Activated T-helper 2 cell treated with anti-CD3 and anti-CD28 coated beads, Interferon-gamma antibody, Interleukin-2, Interleukin-4, amounts not matched to agents 10 μg/mL and 5 μg/mL and 100 μg/mL, durations not matched to agents 14 hours and 24 hours and 36 hours (primary cell): ENCODE measurements at regions not wholly inside any gene's neighbourhood (a gene's known extent, or its start where the extent isn't known, plus 50 kb on each side); places are given as distances from the start of the nearest gene placed in this dataset.
"Not testable (repeated sequence)": the region's sequence is repeated elsewhere in the genome, so short reads cannot be mapped to it uniquely, and the experiment has no call there.

Source experiments
- DNase-seq: peaks from one replicate; pipeline ENCODE4 v3.0.0; 2021; ENCODE audit warnings: low spot score
- H3K27ac Mint-ChIP-seq: one replicate; pipeline ENCODE4 v1.8.0; 2021; ENCODE audit warnings: mixed read lengths
- H3K27me3 Mint-ChIP-seq: one replicate; pipeline ENCODE4 v1.8.0; 2021; ENCODE audit warnings: low read depth, mixed read lengths
- H3K36me3 Mint-ChIP-seq: one replicate; pipeline ENCODE4 v1.8.0; 2021; ENCODE audit warnings: low read depth, mixed read lengths
- H3K4me1 Mint-ChIP-seq: one replicate; pipeline ENCODE4 v1.8.0; 2021; ENCODE audit warnings: low read depth, mixed read lengths
- H3K4me3 Mint-ChIP-seq: one replicate; pipeline ENCODE4 v1.8.0; 2021; ENCODE audit warnings: low read depth, mild to moderate bottlenecking, moderate library complexity, mixed read lengths
- H3K9me3 Mint-ChIP-seq: one replicate; pipeline ENCODE4 v1.8.0; 2021; ENCODE audit warnings: mixed read lengths
- intact Hi-C: fragments of 100-400 bp; cut with micrococcal nuclease; formaldehyde crosslinking; loops from one replicate; pipeline ENCODE4 v1.15.1; 2023

DNA sequence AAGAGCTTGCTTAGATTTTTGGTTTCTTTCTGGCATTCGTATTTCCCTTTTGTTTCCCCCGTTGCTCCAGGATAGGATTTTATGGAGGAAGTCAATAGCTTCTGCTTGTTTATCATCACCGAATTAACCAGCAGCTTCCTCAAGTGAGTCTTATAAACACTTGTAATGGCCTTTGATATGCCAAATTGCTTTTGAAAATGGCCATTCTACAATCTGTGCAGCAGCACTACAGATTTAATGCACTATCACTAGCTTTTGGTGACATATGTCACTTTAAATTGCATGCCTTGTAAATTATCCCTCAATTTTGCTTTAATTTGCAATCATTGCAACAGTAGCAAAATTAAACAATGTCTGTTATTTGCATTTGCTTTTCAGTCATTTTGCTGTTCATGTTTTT lies 774.7 kb downstream of the METTL4 start:
- H3K27me3 Mint-ChIP-seq, result no peaks in the 10 kb centered on the region
- H3K9me3 Mint-ChIP-seq, result peaks cover 4% of the 10 kb centered on the region
- H3K4me1 Mint-ChIP-seq, result no peaks in the 10 kb centered on the region
- no peak for DNase-seq
- H3K27ac Mint-ChIP-seq, result no peak overlapping the region
- no peak overlapping the region for H3K4me3 Mint-ChIP-seq
- H3K36me3 Mint-ChIP-seq, result no peaks in the 10 kb centered on the region
- intact Hi-C loops, result no loop called here

DNA sequence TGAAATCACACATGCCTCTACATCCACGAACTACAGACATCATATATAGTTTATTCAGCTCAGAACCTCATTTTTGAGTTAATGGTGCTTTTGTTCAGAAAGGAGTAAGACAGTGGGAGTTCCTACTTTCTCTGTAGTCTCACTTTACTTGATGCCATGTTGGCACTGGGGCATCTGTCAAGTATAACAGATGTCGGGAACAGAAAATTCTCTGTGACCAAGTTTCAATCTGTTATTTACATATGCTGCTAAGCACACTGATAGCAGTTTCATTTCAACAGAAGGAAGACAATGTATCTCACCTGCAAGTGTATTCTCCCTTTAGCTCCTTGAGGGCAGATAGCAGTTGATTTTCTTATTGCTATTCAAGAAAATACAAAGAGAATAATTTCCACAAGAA lies 774.1 kb downstream of the METTL4 start:
- intact Hi-C loops, result no loop called here
- no peaks in the 10 kb centered on the region for H3K36me3 Mint-ChIP-seq
- H3K4me3 Mint-ChIP-seq, result no peak overlapping the region
- H3K27me3 Mint-ChIP-seq, result no peaks in the 10 kb centered on the region
- no peak overlapping the region for H3K27ac Mint-ChIP-seq
- H3K9me3 Mint-ChIP-seq, result peaks cover 4% of the 10 kb centered on the region
- H3K4me1 Mint-ChIP-seq, result no peaks in the 10 kb centered on the region
- DNase-seq, result no peak

GRCh38 chr18:1805521-1805920 lies 765.8 kb downstream of the METTL4 start:
- Mint-ChIP-seq H3K4me1 (no peaks in the 10 kb centered on the region), H3K27me3 (no peaks in the 10 kb centered on the region), H3K9me3 (no peaks in the 10 kb centered on the region), H3K27ac (no peak overlapping the region), H3K36me3 (no peaks in the 10 kb centered on the region), H3K4me3 (no peak overlapping the region)
- no peak for DNase-seq
- intact Hi-C loops, result no loop called here

DNA sequence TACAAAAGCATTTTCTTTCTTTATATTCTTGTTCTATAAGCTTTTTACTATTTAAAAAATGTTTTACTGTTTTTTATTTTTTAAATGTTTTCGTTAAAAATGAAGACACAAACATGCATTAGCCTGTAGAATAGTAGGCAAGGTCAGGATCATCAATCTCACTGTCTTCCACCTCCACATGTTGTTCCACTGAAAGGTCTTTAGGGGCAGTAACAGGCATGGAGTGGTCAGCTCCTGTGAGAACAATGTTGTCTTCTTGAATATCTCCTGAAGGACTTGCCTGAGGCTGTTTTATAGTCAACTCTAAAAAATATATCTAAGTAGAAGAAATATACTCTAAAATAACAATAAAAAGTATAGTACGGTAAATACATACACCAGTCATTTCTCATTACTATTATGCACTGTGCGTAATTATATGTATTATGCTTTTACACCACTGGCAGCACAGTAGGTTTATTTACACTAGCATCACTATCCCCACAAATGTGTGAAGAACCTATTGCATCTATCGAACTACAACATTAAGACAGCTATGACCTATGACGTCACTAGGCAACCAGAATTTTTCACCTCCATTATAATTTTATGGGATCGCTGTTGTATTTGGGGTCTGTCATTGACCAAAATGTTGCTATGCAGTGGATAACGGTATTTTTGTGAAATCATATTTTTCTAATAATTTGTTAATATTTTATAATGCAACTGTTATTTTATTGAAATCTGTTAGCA lies 764.3 kb downstream of the METTL4 start:
- H3K4me3 Mint-ChIP-seq, result no peak overlapping the region

GRCh38 chr18:1811282-1811681 lies 760.0 kb downstream of the METTL4 start:
- intact Hi-C loops, result no loop called here
- Mint-ChIP-seq H3K36me3 (no peaks in the 10 kb centered on the region), H3K4me1 (no peaks in the 10 kb centered on the region), H3K4me3 (no peak overlapping the region), H3K27ac (no peak overlapping the region), H3K9me3 (peaks cover 8% of the 10 kb centered on the region), H3K27me3 (no peaks in the 10 kb centered on the region)
- no peak for DNase-seq

More for the DNA sequence above, 764.3 kb downstream of the METTL4 start:
- peaks cover 8% of the 10 kb centered on the region for H3K9me3 Mint-ChIP-seq
- no peaks in the 10 kb centered on the region for H3K27me3 Mint-ChIP-seq
- DNase-seq, result no peak
- H3K27ac Mint-ChIP-seq, result no peak overlapping the region
- no peaks in the 10 kb centered on the region for H3K36me3 Mint-ChIP-seq
- H3K4me1 Mint-ChIP-seq, result no peaks in the 10 kb centered on the region
- intact Hi-C loops, result no loop called here

DNA sequence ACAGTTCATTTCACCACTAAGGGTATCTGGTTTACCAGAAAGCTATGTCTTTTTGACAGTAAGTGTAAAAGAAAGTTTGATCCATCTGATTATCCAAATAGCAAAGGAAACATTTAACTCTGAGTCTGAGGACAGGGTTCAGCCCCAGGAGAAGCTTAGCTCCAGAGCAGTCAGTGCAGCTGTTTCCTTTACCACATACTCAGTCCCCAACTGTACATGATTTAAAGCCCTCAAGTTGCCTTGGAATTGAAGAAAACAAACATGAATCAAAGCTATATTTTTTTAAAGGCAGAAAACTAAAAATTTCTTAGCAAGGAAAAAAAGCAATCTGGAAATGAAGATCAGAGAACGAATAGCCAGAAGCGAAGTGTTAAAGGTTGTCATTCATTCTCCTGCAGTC lies 746.0 kb downstream of the METTL4 start:
- Mint-ChIP-seq H3K36me3 (no peaks in the 10 kb centered on the region), H3K4me3 (no peak overlapping the region), H3K27me3 (no peaks in the 10 kb centered on the region), H3K4me1 (no peaks in the 10 kb centered on the region), H3K9me3 (peaks cover 3% of the 10 kb centered on the region), H3K27ac (no peak overlapping the region)
- intact Hi-C loops, result loop anchor here (10.0 kb wide), 1 partner anchor 60 kb away; no protein-coding TSS in a partner anchor
- no peak for DNase-seq

- H3K9me3 Mint-ChIP-seq, result peaks cover 8% of the 10 kb centered on the region
- DNase-seq, result no peak
- no peaks in the 10 kb centered on the region for H3K36me3 Mint-ChIP-seq
- H3K4me1 Mint-ChIP-seq, result no peaks in the 10 kb centered on the region
- H3K27ac Mint-ChIP-seq, result no peak overlapping the region
- intact Hi-C loops, result no loop called here
- H3K27me3 Mint-ChIP-seq, result no peaks in the 10 kb centered on the region
- H3K4me3 Mint-ChIP-seq, result no peak overlapping the region
Observed at GRCh38 chr18:1840878-1841277, 730.4 kb downstream of the METTL4 start.

DNA sequence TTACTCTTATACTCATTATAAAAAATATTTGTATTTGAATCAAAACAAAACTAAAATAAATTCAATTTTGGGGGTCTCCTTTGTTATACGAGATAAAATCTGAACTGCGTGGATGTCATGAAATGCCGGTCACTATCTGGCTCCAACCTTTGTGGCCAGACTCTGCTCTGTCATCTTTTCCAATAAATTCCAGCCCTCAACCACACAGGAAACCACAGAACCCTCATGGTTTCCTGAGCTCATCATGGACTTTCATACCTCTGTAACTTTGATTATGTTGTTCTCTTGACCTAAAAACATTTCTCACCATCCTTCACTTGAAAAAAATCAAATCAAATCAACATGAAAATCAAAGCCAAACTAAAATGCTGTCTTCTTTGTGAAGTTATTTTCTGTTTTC lies 724.7 kb downstream of the METTL4 start:
- Mint-ChIP-seq H3K36me3 (no peaks in the 10 kb centered on the region), H3K9me3 (peaks cover 4% of the 10 kb centered on the region), H3K27ac (no peak overlapping the region), H3K4me1 (peaks cover 3% of the 10 kb centered on the region), H3K27me3 (no peaks in the 10 kb centered on the region), H3K4me3 (no peak overlapping the region)
- intact Hi-C loops, result no loop called here
- DNase-seq, result no peak

GRCh38 chr18:1848716-1849115 lies 722.6 kb downstream of the METTL4 start:
- Mint-ChIP-seq H3K27me3 (no peaks in the 10 kb centered on the region), H3K27ac (no peak overlapping the region), H3K4me3 (no peak overlapping the region), H3K9me3 (peaks cover 12% of the 10 kb centered on the region), H3K4me1 (peaks cover 3% of the 10 kb centered on the region), H3K36me3 (no peaks in the 10 kb centered on the region)
- intact Hi-C loops, result no loop called here
- no peak for DNase-seq

GRCh38 chr18:1849386-1849785 lies 721.9 kb downstream of the METTL4 start:
- Mint-ChIP-seq H3K4me1 (peaks cover 3% of the 10 kb centered on the region), H3K36me3 (no peaks in the 10 kb centered on the region), H3K4me3 (no peak overlapping the region), H3K27ac (no peak overlapping the region), H3K9me3 (peaks cover 12% of the 10 kb centered on the region), H3K27me3 (no peaks in the 10 kb centered on the region)
- intact Hi-C loops, result no loop called here
- DNase-seq, result no peak

DNA sequence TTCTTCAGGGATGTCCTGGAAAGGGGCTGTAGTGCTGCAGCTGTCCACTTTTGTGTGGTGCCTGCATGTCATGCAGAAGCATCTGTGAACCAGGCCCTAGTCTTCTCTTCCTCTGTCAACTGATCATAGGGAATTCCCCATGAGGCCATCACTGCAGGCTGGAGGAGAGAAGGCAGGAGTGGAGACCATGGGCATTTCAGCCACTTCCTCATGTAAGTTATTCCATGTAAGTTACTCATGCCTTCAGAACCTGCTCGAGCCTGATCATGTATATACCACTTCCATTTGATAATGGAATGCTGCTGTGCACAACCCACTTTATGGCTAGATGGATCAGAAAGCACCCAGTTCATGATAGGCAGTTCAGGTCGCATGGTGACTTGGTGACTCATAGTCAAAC lies 714.0 kb downstream of the METTL4 start:
- H3K27ac Mint-ChIP-seq, intact Hi-C loops, H3K27me3 Mint-ChIP-seq, H3K4me1 Mint-ChIP-seq, H3K4me3 Mint-ChIP-seq, H3K36me3 Mint-ChIP-seq, DNase-seq: not testable (repeated sequence)
- H3K9me3 Mint-ChIP-seq, result peaks cover 12% of the 10 kb centered on the region

- H3K9me3 Mint-ChIP-seq, result peaks cover 6% of the 10 kb centered on the region
- intact Hi-C loops, result no loop called here
- no peak overlapping the region for H3K27ac Mint-ChIP-seq
- no peak for DNase-seq
- no peak overlapping the region for H3K4me3 Mint-ChIP-seq
- H3K27me3 Mint-ChIP-seq, result no peaks in the 10 kb centered on the region
- no peaks in the 10 kb centered on the region for H3K4me1 Mint-ChIP-seq
- H3K36me3 Mint-ChIP-seq, result no peaks in the 10 kb centered on the region
Observed at GRCh38 chr18:1861473-1861872, 709.8 kb downstream of the METTL4 start.

DNA sequence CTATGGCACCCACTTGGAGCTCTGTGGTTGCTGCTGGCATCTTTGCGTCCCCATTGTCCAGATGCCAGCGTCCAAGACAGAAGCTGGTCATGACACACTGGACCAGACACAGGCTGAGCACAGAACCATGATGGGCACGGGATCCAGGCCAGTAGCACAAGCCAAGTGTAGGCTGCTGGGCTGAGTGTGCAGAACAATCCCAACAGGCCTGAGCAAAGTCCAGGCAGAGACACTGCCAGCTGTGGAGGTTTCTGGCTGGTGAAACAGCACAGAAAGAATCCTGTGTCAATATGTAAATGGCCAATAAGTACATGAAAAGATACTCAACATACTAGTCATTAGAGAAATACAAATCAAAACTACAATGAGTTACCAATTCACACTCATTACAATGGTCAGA lies 705.4 kb downstream of the METTL4 start:
- Mint-ChIP-seq H3K4me1 (no peaks in the 10 kb centered on the region), H3K4me3 (no peak overlapping the region), H3K27me3 (no peaks in the 10 kb centered on the region), H3K36me3 (no peaks in the 10 kb centered on the region), H3K9me3 (peaks cover 4% of the 10 kb centered on the region), H3K27ac (no peak overlapping the region)
- no peak for DNase-seq
- intact Hi-C loops, result no loop called here

DNA sequence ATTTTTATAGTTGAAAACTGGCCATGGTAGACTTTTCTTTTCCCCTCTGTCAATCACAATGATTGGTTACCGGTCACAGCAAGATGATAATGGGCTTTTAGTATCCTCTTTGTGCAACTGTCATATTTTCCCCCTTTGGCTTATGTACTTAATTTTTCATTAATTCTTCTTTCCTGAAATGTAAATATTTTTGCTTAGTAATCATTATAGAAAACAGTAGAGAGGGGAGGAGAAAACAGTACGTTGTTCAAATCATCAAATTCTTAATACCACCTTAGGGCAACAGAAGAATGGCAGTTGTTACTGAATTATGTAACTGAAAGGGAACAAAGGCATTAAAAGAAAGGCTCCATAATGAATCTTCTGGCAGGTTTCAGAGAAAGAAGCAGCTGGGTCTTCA lies 699.0 kb downstream of the METTL4 start:
- Mint-ChIP-seq H3K27ac (no peak overlapping the region), H3K4me1 (no peaks in the 10 kb centered on the region), H3K9me3 (no peaks in the 10 kb centered on the region)

More for the DNA sequence above, 699.0 kb downstream of the METTL4 start:
- H3K27me3 Mint-ChIP-seq, result no peaks in the 10 kb centered on the region
- intact Hi-C loops, result no loop called here
- H3K36me3 Mint-ChIP-seq, result no peaks in the 10 kb centered on the region
- no peak overlapping the region for H3K4me3 Mint-ChIP-seq
- DNase-seq, result no peak
